SK-N-SH (cell line): ENCODE measurements at regions not wholly inside any gene's neighbourhood (a gene's known extent, or its start where the extent isn't known, plus 50 kb on each side); places are given as distances from the start of the nearest gene placed in this dataset.

Experiments
- CHD2 ChIP-seq: fragments of 150-350 bp; IDR thresholded peaks from 2 replicates; pipeline ENCODE4 v1.6.1; 2018; ENCODE audit warnings: low read length; ENCODE audit not compliant: partially characterized antibody
- CTCF ChIP-seq: fragments of 200-600 bp; sonication (generic); IDR thresholded peaks from 2 replicates; pipeline ENCODE4 v1.6.1; 2017; ENCODE audit warnings: antibody characterized with exemption, mild to moderate bottlenecking, moderate library complexity
- EP300 ChIP-seq, 2 experiments: IDR thresholded peaks; 2 replicates each; pipeline versions ENCODE4 v1.4.0 to v1.6.1; 2012; ENCODE audit warnings: borderline replicate concordance in 1 of 2, low read depth in 1 of 2, low read length in 1 of 2
- EZH2phosphoT487 ChIP-seq: fragments of 200-600 bp; sonication (generic); IDR thresholded peaks from 2 replicates; pipeline ENCODE4 v1.6.1; 2017; ENCODE audit warnings: low read depth, mixed run types, mild to moderate bottlenecking, antibody characterized with exemption, moderate library complexity, borderline replicate concordance
- FOXJ3 ChIP-seq: sonication (generic); formaldehyde crosslinking; IDR thresholded peaks from 2 replicates; pipeline ENCODE4 v1.5.1; 2020; ENCODE audit warnings: mild to moderate bottlenecking, missing genetic modification reagents
- GATA2 ChIP-seq: sonication (generic); formaldehyde crosslinking; IDR thresholded peaks from 2 replicates; pipeline ENCODE4 v1.5.0; 2020; ENCODE audit warnings: mild to moderate bottlenecking, missing genetic modification reagents
- MXI1 ChIP-seq: IDR thresholded peaks from 2 replicates; pipeline ENCODE4 v1.6.1; 2012; ENCODE audit warnings: mild to moderate bottlenecking, low read depth, low read length, improper control_type of control experiment
- POLR2AphosphoS5 ChIP-seq: IDR thresholded peaks from 2 replicates; pipeline ENCODE4 v1.6.1; 2012; ENCODE audit warnings: low read depth, low read length
- RAD21 ChIP-seq: IDR thresholded peaks from 2 replicates; pipeline ENCODE4 v1.6.1; 2012; ENCODE audit warnings: mild to moderate bottlenecking, low read length
- RFX5 ChIP-seq: IDR thresholded peaks from 2 replicates; pipeline ENCODE4 v1.6.1; 2012; ENCODE audit warnings: mild to moderate bottlenecking, improper control_type of control experiment, low read length
- SIN3A ChIP-seq: IDR thresholded peaks from 2 replicates; pipeline ENCODE4 v1.6.1; 2012; ENCODE audit warnings: low read depth, mild to moderate bottlenecking, low read length, moderate library complexity, borderline replicate concordance
- TEAD4 ChIP-seq: IDR thresholded peaks from 2 replicates; pipeline ENCODE4 v1.4.0; 2012; ENCODE audit warnings: mild to moderate bottlenecking, borderline replicate concordance; ENCODE audit not compliant: insufficient read depth
- USF2 ChIP-seq: fragments of 150-350 bp; IDR thresholded peaks from 2 replicates; pipeline ENCODE4 v1.6.1; 2017; ENCODE audit warnings: antibody characterized with exemption, low read length, low read depth, borderline replicate concordance

- TF ChIP-seq MXI1 (no peak), CTCF (no peak), RFX5 (no peak), SIN3A (no peak), EZH2phosphoT487 (no peak), EP300 (IDR thresholded peaks at IDR 0.05; ENCODE audit: borderline replicate concordance in 1 of 2, low read depth in 1 of 2, low read length in 1 of 2) (no peak), RAD21 (no peak), CHD2 (no peak), TEAD4 (no peak), GATA2 (CRISPR knock-in tag) (no peak), USF2 (no peak), FOXJ3 (CRISPR knock-in tag) (no peak), POLR2AphosphoS5 (no peak)
Observed at GRCh38 chr5:144857454-144857853, 686.8 kb downstream of the KCTD16 start.
